B cell (primary cell): ENCODE measurements at regions not wholly inside any gene's neighbourhood (a gene's known extent, or its start where the extent isn't known, plus 50 kb on each side); places are given as distances from the start of the nearest gene placed in this dataset.
A peak's percentile ranks its signal among the peaks of the same experiment; 100 is the strongest.

Source experiments
- ATAC-seq: fragments of 200-7000 bp; cut with Tn5 transposase; one replicate; pipeline ENCODE4 v1.10.0; 2021; ENCODE audit warnings: low read depth, mild to moderate bottlenecking, moderate number of reproducible peaks, moderate library complexity
- CTCF ChIA-PET: fragments of 350-600 bp; sonication (Branson Sonifier 250); formaldehyde crosslinking; loops from one replicate; lab custom pipeline; 2021; ENCODE audit warnings: antibody characterized with exemption, inconsistent platforms; lab: Charles Lee
- POLR2A ChIA-PET: fragments of 350-600 bp; sonication (Branson Sonifier 250); formaldehyde crosslinking; loops from one replicate; lab custom pipeline; 2021; ENCODE audit warnings: antibody characterized with exemption; lab: Charles Lee
- DNase-seq: peaks from one replicate; pipeline ENCODE4 v3.0.0; 2013
- H2AFZ ChIP-seq: 2 replicates; pipeline ENCODE4 v1.6.1; 2012; ENCODE audit warnings: mild to moderate bottlenecking, low read depth, low read length; ENCODE audit not compliant: insufficient read depth, poor library complexity, severe bottlenecking
- H3K27ac ChIP-seq, 2 donors: 1 replicate in 1 of 2; 2 replicates in 1 of 2; pipeline ENCODE4 v1.5.1; 2012 to 2013; ENCODE audit warnings: low read length in 2 of 2, mild to moderate bottlenecking in 2 of 2, moderate library complexity in 1 of 2
- H3K27me3 ChIP-seq, 4 experiments: fragments of 200-600 bp in 1 of 4; sonication (generic) in 1 of 4; replicated peaks in 1 of 4; 1 replicate in 2 of 4; 2 replicates in 2 of 4; pipeline versions ENCODE4 v1.6.1 to v1.7.0; 2013 to 2016; ENCODE audit warnings: low read length in 3 of 4, mild to moderate bottlenecking in 2 of 4, mixed read lengths in 1 of 4, moderate library complexity in 1 of 4; ENCODE audit not compliant: insufficient read depth in 4 of 4, control insufficient read depth in 3 of 4; ENCODE audit errors: control extremely low read depth in 1 of 4
- H3K36me3 ChIP-seq, 2 experiments: replicated peaks in 1 of 2; 1 replicate in 1 of 2; 2 replicates in 1 of 2; pipeline versions ENCODE4 v1.6.1 to v1.7.1; 2013; ENCODE audit warnings: low read length in 1 of 2; ENCODE audit not compliant: insufficient read depth in 2 of 2, control insufficient read depth in 1 of 2; ENCODE audit errors: control extremely low read depth in 1 of 2, extremely low read depth in 1 of 2
- H3K4me1 ChIP-seq, 2 donors: fragments of 200-600 bp in 1 of 2; sonication (generic) in 1 of 2; 1 replicate in 1 of 2; 2 replicates in 1 of 2; pipeline versions ENCODE4 v1.5.1 to v1.6.1; 2013 to 2017; ENCODE audit warnings: low read length in 2 of 2; ENCODE audit not compliant: control insufficient read depth in 2 of 2, insufficient read depth in 2 of 2
- H3K4me2 ChIP-seq: replicated peaks from 2 replicates; pipeline ENCODE3; 2012; ENCODE audit warnings: mild to moderate bottlenecking, low read depth, low read length; ENCODE audit not compliant: poor library complexity, severe bottlenecking
- H3K4me3 ChIP-seq, 5 experiments: fragments of 200-600 bp in 1 of 5; sonication (generic) in 1 of 5; 1 replicate in 3 of 5; 2 replicates in 2 of 5; pipeline versions ENCODE4 v1.5.1 to v1.7.0; 2011 to 2016; ENCODE audit warnings: low read length in 4 of 5, mild to moderate bottlenecking in 4 of 5, low read depth in 2 of 5, control low read depth in 1 of 5, moderate library complexity in 1 of 5; ENCODE audit not compliant: insufficient read depth in 1 of 5; ENCODE audit errors: control extremely low read depth in 1 of 5, extremely low read depth in 1 of 5
- H3K79me2 ChIP-seq: fragments of 200-600 bp; sonication (generic); one replicate; pipeline ENCODE4 v1.6.0; 2016; ENCODE audit warnings: low read length; ENCODE audit not compliant: control insufficient read depth, insufficient read depth
- H3K9ac ChIP-seq: fragments of 200-600 bp; sonication (generic); 2 replicates; pipeline ENCODE4 v1.6.1; 2017; ENCODE audit warnings: mild to moderate bottlenecking, low read length, moderate library complexity
- H3K9me3 ChIP-seq, 3 donors: one replicate each; pipeline versions ENCODE4 v1.6.1 to v1.7.1; 2013; ENCODE audit warnings: low read length in 2 of 3; ENCODE audit not compliant: control insufficient read depth in 2 of 3, insufficient read depth in 1 of 3; ENCODE audit errors: control extremely low read depth in 1 of 3
- H4K20me1 ChIP-seq: 2 replicates; pipeline ENCODE4 v1.6.0; 2012; ENCODE audit warnings: mild to moderate bottlenecking, low read length; ENCODE audit not compliant: insufficient read depth, control insufficient read depth, poor library complexity, severe bottlenecking
- H3K27ac Mint-ChIP-seq: one replicate; pipeline ENCODE4 v1.8.0; 2021; ENCODE audit warnings: mixed read lengths
- H3K27me3 Mint-ChIP-seq: one replicate; pipeline ENCODE4 v1.8.0; 2021; ENCODE audit warnings: mixed read lengths
- H3K4me1 Mint-ChIP-seq: one replicate; pipeline ENCODE4 v1.8.0; 2021; ENCODE audit warnings: mixed read lengths
- H3K4me3 Mint-ChIP-seq: one replicate; pipeline ENCODE4 v1.8.0; 2021; ENCODE audit warnings: mixed read lengths
- H3K9me3 Mint-ChIP-seq: one replicate; pipeline ENCODE4 v1.8.0; 2022; ENCODE audit warnings: mixed read lengths; ENCODE audit not compliant: insufficient read depth
- EZH2 ChIP-seq: IDR thresholded peaks from 2 replicates; pipeline ENCODE4 v1.6.1; 2012; ENCODE audit warnings: borderline replicate concordance, low read depth, mild to moderate bottlenecking, moderate library complexity, low read length; ENCODE audit not compliant: insufficient read depth, poor library complexity, severe bottlenecking
- WGBS: methylation state at CpG from one replicate; pipeline ENCODE4 v1.1.5; 2013; ENCODE audit warnings: missing lambda C conversion rate; ENCODE audit not compliant: insufficient coverage; 5-methylcytosine and 5-hydroxymethylcytosine counted together
- intact Hi-C: fragments of 100-400 bp; cut with micrococcal nuclease; formaldehyde crosslinking; loops from one replicate; pipeline ENCODE4 v1.10.0; 2022
- TF ChIP-seq, protein P1 (sequence below): fragments of 200-600 bp; IDR thresholded peaks from one replicate; pipeline ENCODE4 v1.8.0; 2022; ENCODE audit warnings: antibody characterized with exemption, mild to moderate bottlenecking

DNA sequence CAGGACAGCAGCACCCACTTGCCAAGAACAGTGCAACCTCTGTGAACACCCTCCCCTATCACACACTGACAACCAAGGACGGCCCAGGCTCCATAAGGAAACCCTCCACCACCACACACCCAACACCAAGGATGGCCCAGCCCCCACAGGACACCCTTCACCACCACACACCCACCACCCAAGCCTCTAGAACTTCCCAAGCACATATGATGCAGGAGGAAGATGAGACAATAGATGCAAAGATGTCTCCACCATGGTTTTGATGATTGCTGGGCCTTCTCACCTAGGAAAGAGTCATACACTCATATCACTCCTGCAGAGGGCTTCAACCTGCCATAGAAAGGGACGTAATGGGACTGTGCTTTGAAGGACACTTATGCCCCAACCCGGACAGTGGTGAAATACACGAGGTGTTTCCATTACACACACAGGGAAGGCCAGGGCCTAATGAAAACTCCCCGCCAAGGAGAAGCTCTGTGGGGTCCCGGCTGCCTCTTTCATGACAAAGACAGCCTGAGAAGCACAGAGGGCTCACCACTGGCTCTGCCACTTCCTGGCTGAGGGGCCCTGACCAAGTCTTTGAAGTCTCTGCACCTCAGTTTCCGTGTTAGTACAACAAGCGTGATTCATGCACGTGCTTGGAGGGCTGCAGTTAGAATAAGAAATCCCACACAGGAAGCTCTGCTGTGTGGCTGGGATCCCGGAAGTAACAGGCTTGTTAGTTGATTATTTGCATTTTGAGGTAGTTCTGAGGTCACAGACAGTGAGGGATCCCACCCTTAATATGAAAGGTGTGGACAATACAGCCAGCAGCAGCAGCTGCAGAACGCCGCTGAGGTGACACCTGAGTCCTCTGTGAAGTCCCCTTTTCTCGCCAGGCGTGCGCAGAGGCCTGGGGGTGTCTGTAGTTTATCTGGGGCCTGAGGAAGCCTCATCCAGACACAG, 61.9 kb upstream of the ATP12A start:
- peaks cover 19% of the 10 kb centered on the region for H3K4me1 Mint-ChIP-seq
- H3K4me3 ChIP-seq = no peak overlapping the region

More for the DNA sequence above, 61.9 kb upstream of the ATP12A start:
- POLR2A ChIA-PET = interaction anchor here (0.5 kb wide), 1 partner anchor 16 kb away, joined by 4 read pairs; no protein-coding TSS in a partner anchor
- no peaks in the 10 kb centered on the region for H3K27me3 ChIP-seq
- H3K9ac ChIP-seq = no peak overlapping the region
- no peak overlapping the region for H3K4me3 Mint-ChIP-seq
- 51% methylated on average over 9 of the region's 15 CpGs for WGBS
- H3K9me3 Mint-ChIP-seq = no peaks in the 10 kb centered on the region
- CTCF ChIA-PET = no interaction called here
- peak overlapping the region; percentile 70 for H2AFZ ChIP-seq
- H3K27me3 Mint-ChIP-seq = no peaks in the 10 kb centered on the region
- DNase-seq = peak; percentile 75
- ATAC-seq = peak; percentile 70
- TF ChIP-seq EZH2 = no peak
- TF ChIP-seq, protein P1, sequence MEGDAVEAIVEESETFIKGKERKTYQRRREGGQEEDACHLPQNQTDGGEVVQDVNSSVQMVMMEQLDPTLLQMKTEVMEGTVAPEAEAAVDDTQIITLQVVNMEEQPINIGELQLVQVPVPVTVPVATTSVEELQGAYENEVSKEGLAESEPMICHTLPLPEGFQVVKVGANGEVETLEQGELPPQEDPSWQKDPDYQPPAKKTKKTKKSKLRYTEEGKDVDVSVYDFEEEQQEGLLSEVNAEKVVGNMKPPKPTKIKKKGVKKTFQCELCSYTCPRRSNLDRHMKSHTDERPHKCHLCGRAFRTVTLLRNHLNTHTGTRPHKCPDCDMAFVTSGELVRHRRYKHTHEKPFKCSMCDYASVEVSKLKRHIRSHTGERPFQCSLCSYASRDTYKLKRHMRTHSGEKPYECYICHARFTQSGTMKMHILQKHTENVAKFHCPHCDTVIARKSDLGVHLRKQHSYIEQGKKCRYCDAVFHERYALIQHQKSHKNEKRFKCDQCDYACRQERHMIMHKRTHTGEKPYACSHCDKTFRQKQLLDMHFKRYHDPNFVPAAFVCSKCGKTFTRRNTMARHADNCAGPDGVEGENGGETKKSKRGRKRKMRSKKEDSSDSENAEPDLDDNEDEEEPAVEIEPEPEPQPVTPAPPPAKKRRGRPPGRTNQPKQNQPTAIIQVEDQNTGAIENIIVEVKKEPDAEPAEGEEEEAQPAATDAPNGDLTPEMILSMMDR = no peak
- H3K4me1 ChIP-seq = peaks cover 14 to 15% of the 10 kb centered on the region in 2 donors
- intact Hi-C loops = no loop called here
- H3K27ac ChIP-seq = peak overlapping the region; percentile 18 to 21
- no peaks in the 10 kb centered on the region for H3K79me2 ChIP-seq
- H3K36me3 ChIP-seq = no peaks in the 10 kb centered on the region
- peak overlapping the region; percentile 3 for H3K4me2 ChIP-seq
- peak overlapping the region; percentile 67 for H3K27ac Mint-ChIP-seq
- no peaks in the 10 kb centered on the region for H4K20me1 ChIP-seq
- peaks cover 0 to 14% (median 0%) of the 10 kb centered on the region in 3 donors for H3K9me3 ChIP-seq
